B cell (primary cell): ENCODE measurements at regions not wholly inside any gene's neighbourhood (a gene's known extent, or its start where the extent isn't known, plus 50 kb on each side); places are given as distances from the start of the nearest gene placed in this dataset.

Experiments used
- ATAC-seq: fragments of 200-7000 bp; cut with Tn5 transposase; one replicate; pipeline ENCODE4 v1.10.0; 2021; ENCODE audit warnings: low read depth, mild to moderate bottlenecking, moderate number of reproducible peaks, moderate library complexity
- CTCF ChIA-PET: fragments of 350-600 bp; sonication (Branson Sonifier 250); formaldehyde crosslinking; loops from one replicate; lab custom pipeline; 2021; ENCODE audit warnings: antibody characterized with exemption, inconsistent platforms; lab: Charles Lee
- POLR2A ChIA-PET: fragments of 350-600 bp; sonication (Branson Sonifier 250); formaldehyde crosslinking; loops from one replicate; lab custom pipeline; 2021; ENCODE audit warnings: antibody characterized with exemption; lab: Charles Lee
- DNase-seq: peaks from one replicate; pipeline ENCODE4 v3.0.0; 2013
- H2AFZ ChIP-seq: 2 replicates; pipeline ENCODE4 v1.6.1; 2012; ENCODE audit warnings: mild to moderate bottlenecking, low read depth, low read length; ENCODE audit not compliant: insufficient read depth, poor library complexity, severe bottlenecking
- H3K27ac ChIP-seq, 2 donors: 1 replicate in 1 of 2; 2 replicates in 1 of 2; pipeline ENCODE4 v1.5.1; 2012 to 2013; ENCODE audit warnings: low read length in 2 of 2, mild to moderate bottlenecking in 2 of 2, moderate library complexity in 1 of 2
- H3K27me3 ChIP-seq, 4 experiments: fragments of 200-600 bp in 1 of 4; sonication (generic) in 1 of 4; replicated peaks in 1 of 4; 1 replicate in 2 of 4; 2 replicates in 2 of 4; pipeline versions ENCODE4 v1.6.1 to v1.7.0; 2013 to 2016; ENCODE audit warnings: low read length in 3 of 4, mild to moderate bottlenecking in 2 of 4, mixed read lengths in 1 of 4, moderate library complexity in 1 of 4; ENCODE audit not compliant: insufficient read depth in 4 of 4, control insufficient read depth in 3 of 4; ENCODE audit errors: control extremely low read depth in 1 of 4
- H3K36me3 ChIP-seq, 2 experiments: replicated peaks in 1 of 2; 1 replicate in 1 of 2; 2 replicates in 1 of 2; pipeline versions ENCODE4 v1.6.1 to v1.7.1; 2013; ENCODE audit warnings: low read length in 1 of 2; ENCODE audit not compliant: insufficient read depth in 2 of 2, control insufficient read depth in 1 of 2; ENCODE audit errors: control extremely low read depth in 1 of 2, extremely low read depth in 1 of 2
- H3K4me1 ChIP-seq, 2 donors: fragments of 200-600 bp in 1 of 2; sonication (generic) in 1 of 2; 1 replicate in 1 of 2; 2 replicates in 1 of 2; pipeline versions ENCODE4 v1.5.1 to v1.6.1; 2013 to 2017; ENCODE audit warnings: low read length in 2 of 2; ENCODE audit not compliant: control insufficient read depth in 2 of 2, insufficient read depth in 2 of 2
- H3K4me2 ChIP-seq: replicated peaks from 2 replicates; pipeline ENCODE3; 2012; ENCODE audit warnings: mild to moderate bottlenecking, low read depth, low read length; ENCODE audit not compliant: poor library complexity, severe bottlenecking
- H3K4me3 ChIP-seq, 5 experiments: fragments of 200-600 bp in 1 of 5; sonication (generic) in 1 of 5; 1 replicate in 3 of 5; 2 replicates in 2 of 5; pipeline versions ENCODE4 v1.5.1 to v1.7.0; 2011 to 2016; ENCODE audit warnings: low read length in 4 of 5, mild to moderate bottlenecking in 4 of 5, low read depth in 2 of 5, control low read depth in 1 of 5, moderate library complexity in 1 of 5; ENCODE audit not compliant: insufficient read depth in 1 of 5; ENCODE audit errors: control extremely low read depth in 1 of 5, extremely low read depth in 1 of 5
- H3K79me2 ChIP-seq: fragments of 200-600 bp; sonication (generic); one replicate; pipeline ENCODE4 v1.6.0; 2016; ENCODE audit warnings: low read length; ENCODE audit not compliant: control insufficient read depth, insufficient read depth
- H3K9ac ChIP-seq: fragments of 200-600 bp; sonication (generic); 2 replicates; pipeline ENCODE4 v1.6.1; 2017; ENCODE audit warnings: mild to moderate bottlenecking, low read length, moderate library complexity
- H3K9me3 ChIP-seq, 3 donors: one replicate each; pipeline versions ENCODE4 v1.6.1 to v1.7.1; 2013; ENCODE audit warnings: low read length in 2 of 3; ENCODE audit not compliant: control insufficient read depth in 2 of 3, insufficient read depth in 1 of 3; ENCODE audit errors: control extremely low read depth in 1 of 3
- H4K20me1 ChIP-seq: 2 replicates; pipeline ENCODE4 v1.6.0; 2012; ENCODE audit warnings: mild to moderate bottlenecking, low read length; ENCODE audit not compliant: insufficient read depth, control insufficient read depth, poor library complexity, severe bottlenecking
- H3K27ac Mint-ChIP-seq: one replicate; pipeline ENCODE4 v1.8.0; 2021; ENCODE audit warnings: mixed read lengths
- H3K27me3 Mint-ChIP-seq: one replicate; pipeline ENCODE4 v1.8.0; 2021; ENCODE audit warnings: mixed read lengths
- H3K4me1 Mint-ChIP-seq: one replicate; pipeline ENCODE4 v1.8.0; 2021; ENCODE audit warnings: mixed read lengths
- H3K4me3 Mint-ChIP-seq: one replicate; pipeline ENCODE4 v1.8.0; 2021; ENCODE audit warnings: mixed read lengths
- H3K9me3 Mint-ChIP-seq: one replicate; pipeline ENCODE4 v1.8.0; 2022; ENCODE audit warnings: mixed read lengths; ENCODE audit not compliant: insufficient read depth
- CTCF ChIP-seq: fragments of 200-600 bp; IDR thresholded peaks from one replicate; pipeline ENCODE4 v1.8.0; 2022; ENCODE audit warnings: antibody characterized with exemption, mild to moderate bottlenecking
- EZH2 ChIP-seq: IDR thresholded peaks from 2 replicates; pipeline ENCODE4 v1.6.1; 2012; ENCODE audit warnings: borderline replicate concordance, low read depth, mild to moderate bottlenecking, moderate library complexity, low read length; ENCODE audit not compliant: insufficient read depth, poor library complexity, severe bottlenecking
- WGBS: methylation state at CpG from one replicate; pipeline ENCODE4 v1.1.5; 2013; ENCODE audit warnings: missing lambda C conversion rate; ENCODE audit not compliant: insufficient coverage; 5-methylcytosine and 5-hydroxymethylcytosine counted together
- intact Hi-C: fragments of 100-400 bp; cut with micrococcal nuclease; formaldehyde crosslinking; loops from one replicate; pipeline ENCODE4 v1.10.0; 2022

GRCh38 chr6:155542036-155542435 is 86.4 kb upstream of the NOX3 start:
- Histone ChIP-seq H3K4me2 (no peak overlapping the region), H3K27me3 (no peaks in the 10 kb centered on the region), H3K9ac (no peak overlapping the region), H2AFZ (no peak overlapping the region), H3K27ac (no peak overlapping the region), H3K4me3 (no peak overlapping the region), H3K9me3 (no peaks in the 10 kb centered on the region), H3K36me3 (no peaks in the 10 kb centered on the region), H3K4me1 (no peaks in the 10 kb centered on the region), H3K79me2 (no peaks in the 10 kb centered on the region), H4K20me1 (no peaks in the 10 kb centered on the region)
- DNase-seq (no peak), ATAC-seq (no peak)
- H3K4me3 Mint-ChIP-seq, result no peak overlapping the region
- H3K9me3 Mint-ChIP-seq, result no peaks in the 10 kb centered on the region
- intact Hi-C loops, result no loop called here
- ChIA-PET CTCF (interaction anchor here (0.8 kb wide), 1 partner anchor 42 kb away, joined by 3 read pairs; no protein-coding TSS in a partner anchor), POLR2A (no interaction called here)
- no peaks in the 10 kb centered on the region for H3K27me3 Mint-ChIP-seq
- WGBS, result 97% methylated on average over 4 of the region's 4 CpGs
- no peak for TF ChIP-seq CTCF
- TF ChIP-seq EZH2, result no peak
- H3K4me1 Mint-ChIP-seq, result no peaks in the 10 kb centered on the region
- H3K27ac Mint-ChIP-seq, result no peak overlapping the region

GRCh38 chr6:155538708-155539390 is 83.2 kb upstream of the NOX3 start:
- POLR2A ChIA-PET, result no interaction called here
- no peak overlapping the region for H3K4me3 ChIP-seq
- H3K9me3 ChIP-seq, result peaks cover 0 to 1% (median 0%) of the 10 kb centered on the region in 3 donors
- DNase-seq (no peak), ATAC-seq (no peak)
- peaks cover 5% of the 10 kb centered on the region for H3K9me3 Mint-ChIP-seq
- H3K4me2 ChIP-seq, result no peak overlapping the region
- no peaks in the 10 kb centered on the region for H3K4me1 Mint-ChIP-seq
- no peak overlapping the region for H2AFZ ChIP-seq
- no peak overlapping the region for H3K4me3 Mint-ChIP-seq
- H4K20me1 ChIP-seq, result no peaks in the 10 kb centered on the region
- H3K79me2 ChIP-seq, result no peaks in the 10 kb centered on the region
- H3K27me3 ChIP-seq, result no peaks in the 10 kb centered on the region
- H3K27me3 Mint-ChIP-seq, result no peaks in the 10 kb centered on the region
- CTCF ChIA-PET, result no interaction called here
- TF ChIP-seq CTCF (no peak), EZH2 (no peak)
- H3K27ac Mint-ChIP-seq, result no peak overlapping the region
- intact Hi-C loops, result no loop called here
- H3K27ac ChIP-seq, result no peak overlapping the region
- H3K36me3 ChIP-seq, result no peaks in the 10 kb centered on the region
- H3K9ac ChIP-seq, result no peak overlapping the region
- WGBS, result 93% methylated on average over 2 of the region's 3 CpGs
- H3K4me1 ChIP-seq, result no peaks in the 10 kb centered on the region
